ENCODE measurements at regions not wholly inside any gene's neighbourhood (a gene's known extent, or its start where the extent isn't known, plus 50 kb on each side); places are given as distances from the start of the nearest gene placed in this dataset.
"Not testable (repeated sequence)": the region's sequence is repeated elsewhere in the genome, so short reads cannot be mapped to it uniquely, and the experiment has no call there.

GRCh38 chr9:24824607-24825006 lies 278.9 kb upstream of the IZUMO3 start:
- DNase-seq, result no peak

DNA sequence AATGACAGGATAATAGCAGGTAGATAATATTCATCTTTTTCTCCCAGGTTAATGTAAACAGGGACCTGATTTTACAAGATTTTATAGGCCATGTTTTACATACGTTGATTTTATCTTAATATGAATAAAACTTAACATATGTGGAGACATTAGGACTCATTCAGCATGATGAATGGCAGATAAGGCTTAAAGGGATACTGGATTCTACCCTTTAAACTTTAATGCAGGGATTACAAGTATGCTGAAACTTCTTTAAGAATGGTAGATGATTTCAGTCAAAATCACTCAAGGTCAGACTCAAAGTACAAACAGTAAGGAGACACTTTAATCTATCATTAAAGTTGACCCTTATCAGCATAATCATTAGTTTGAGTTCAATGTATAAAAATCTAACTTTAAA lies 274.5 kb upstream of the IZUMO3 start:
- no peak for DNase-seq

DNA sequence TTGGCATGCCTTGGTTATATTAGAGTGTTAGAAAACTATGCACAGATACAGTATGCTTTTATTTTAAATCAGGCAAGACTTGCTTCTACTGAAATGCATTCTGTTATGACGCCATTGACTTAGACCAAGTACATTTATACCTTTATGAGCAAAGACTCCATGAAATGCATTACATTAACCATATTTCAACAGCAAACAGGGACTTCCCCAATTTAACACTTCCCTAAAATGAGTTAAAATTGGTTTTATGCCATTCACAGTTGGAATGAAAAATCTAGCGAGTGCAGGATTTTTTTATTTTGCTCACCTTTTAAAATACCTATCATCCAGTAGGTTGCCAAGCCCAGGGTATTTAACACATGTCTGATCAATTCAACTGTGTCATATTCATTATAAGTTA lies 272.1 kb upstream of the IZUMO3 start:
- DNase-seq, result no peak

DNA sequence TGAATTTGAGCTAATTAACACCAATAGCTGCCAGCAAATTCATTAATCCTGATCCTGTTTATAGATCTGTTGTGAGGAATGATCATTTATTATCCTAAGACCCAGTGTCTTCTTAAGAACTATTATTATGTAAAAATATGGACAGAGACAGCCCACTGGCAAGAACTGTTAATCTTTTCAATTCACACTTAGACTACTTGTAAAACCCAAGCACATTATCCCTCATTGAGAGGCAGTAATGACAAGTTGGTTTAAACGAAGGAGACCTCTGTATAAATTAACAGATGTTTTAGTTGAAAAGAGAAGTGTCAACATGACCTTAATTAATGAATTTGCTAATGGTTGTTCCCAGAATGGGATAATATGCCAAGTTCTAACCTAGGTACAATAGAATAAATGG lies 270.3 kb upstream of the IZUMO3 start:
- no peak for DNase-seq

DNA sequence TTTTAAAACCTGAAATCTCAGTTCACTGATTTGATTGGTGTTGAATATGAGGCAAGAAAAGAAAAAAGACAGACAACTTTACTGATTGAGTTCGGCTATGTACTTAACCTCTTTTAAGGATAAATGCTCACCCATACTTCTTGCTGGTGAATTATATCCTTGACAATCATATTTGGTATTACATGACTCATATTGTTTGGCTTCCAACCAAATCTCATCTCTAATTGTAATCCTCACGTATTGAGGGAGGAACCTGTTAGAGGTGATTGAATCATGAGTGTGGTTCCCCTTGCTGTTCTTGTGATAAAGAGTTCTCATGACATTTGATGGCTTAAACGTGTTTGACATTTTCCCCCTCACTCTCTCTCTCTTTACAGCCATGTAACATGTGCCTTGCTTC lies 255.6 kb upstream of the IZUMO3 start:
- no peak for DNase-seq

DNA sequence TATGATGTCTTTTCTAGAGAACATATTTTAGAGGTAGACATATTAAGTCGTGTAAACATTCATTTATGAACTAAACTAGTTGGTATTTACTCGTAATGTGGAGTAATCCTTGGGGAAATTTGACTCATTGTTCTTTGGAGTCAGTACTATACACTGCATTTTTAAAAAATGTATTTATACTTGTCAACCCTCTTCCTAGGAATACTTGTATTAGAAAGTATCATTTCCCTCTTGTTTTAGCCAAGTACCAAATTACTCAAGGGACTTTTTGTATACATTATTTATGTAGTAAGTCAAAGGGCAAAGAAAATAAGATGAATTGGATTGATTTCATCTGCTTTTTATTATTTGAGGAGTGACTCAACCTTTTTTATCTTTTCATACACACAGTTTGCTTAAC lies 248.1 kb upstream of the IZUMO3 start:
- no peak for DNase-seq

DNA sequence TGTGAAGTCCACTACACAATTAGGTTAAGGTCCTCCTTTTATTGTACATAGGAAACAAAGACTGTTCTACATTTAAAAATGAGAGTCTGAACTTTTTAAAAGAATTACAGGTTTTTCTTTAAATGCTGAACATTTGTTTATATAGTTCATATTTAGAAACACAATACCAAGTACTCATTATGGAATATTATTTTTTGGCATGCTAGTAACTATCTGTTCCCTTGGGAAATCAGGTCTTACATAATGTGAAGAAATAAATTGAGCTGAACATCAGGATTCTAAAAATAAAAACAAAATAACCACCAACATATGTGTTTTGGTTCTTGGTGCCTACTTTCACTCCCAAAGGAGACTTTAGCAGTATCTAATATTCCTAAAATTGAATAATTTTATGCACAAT lies 230.5 kb upstream of the IZUMO3 start:
- DNase-seq, result no peak

- not testable (repeated sequence) for DNase-seq
These were observed 228.5 kb upstream of the IZUMO3 start for GRCh38 chr9:24774199-24774598.

- no peak for DNase-seq
These were observed 220.4 kb upstream of the IZUMO3 start for GRCh38 chr9:24766081-24766480.

GRCh38 chr9:24765025-24765756 lies 219.5 kb upstream of the IZUMO3 start:
- DNase-seq, result no peak

- no peak for DNase-seq
These were observed 192.8 kb upstream of the IZUMO3 start for GRCh38 chr9:24738421-24738961.

GRCh38 chr9:24731754-24732153 lies 186.1 kb upstream of the IZUMO3 start:
- DNase-seq, result no peak

DNA sequence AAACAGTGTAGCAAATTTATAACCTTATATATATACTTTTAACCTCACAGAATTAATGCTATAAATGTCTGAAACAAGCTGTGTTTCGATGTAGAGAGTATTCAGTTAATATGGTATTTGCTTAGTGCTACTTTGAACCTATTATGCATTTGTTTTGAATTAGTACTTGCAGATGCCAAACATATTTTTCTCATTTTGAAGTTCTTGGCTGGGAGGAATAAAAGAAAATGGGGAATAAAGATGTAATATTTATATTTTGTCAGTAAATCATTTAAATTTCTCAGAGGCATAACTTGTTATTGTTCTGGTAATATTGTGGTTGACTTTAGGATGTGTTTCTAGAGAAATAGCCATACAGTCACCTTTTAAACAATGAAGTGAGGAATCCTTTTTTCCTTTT lies 175.9 kb upstream of the IZUMO3 start:
- DNase-seq, result no peak

- DNase-seq, result no peak
These were observed 166.5 kb upstream of the IZUMO3 start for GRCh38 chr9:24712206-24712605.

DNA sequence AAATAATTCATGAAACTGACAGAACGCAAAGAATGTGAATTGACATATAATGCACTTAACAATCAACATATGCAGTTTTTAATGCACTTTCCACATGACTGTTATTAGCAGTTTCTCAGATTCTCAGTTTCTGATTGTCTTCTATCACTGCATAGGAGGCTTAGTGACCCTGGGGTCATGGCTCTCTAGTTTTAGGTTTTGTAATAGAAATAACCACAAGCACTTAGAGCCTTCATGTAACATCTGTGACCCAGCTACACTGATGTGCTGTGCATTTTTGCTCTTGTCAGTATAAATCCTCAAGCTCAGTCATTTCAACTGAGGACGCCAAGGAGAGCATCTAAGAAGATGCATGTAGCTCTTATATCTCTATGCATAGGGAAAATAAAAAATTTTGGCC lies 163.1 kb upstream of the IZUMO3 start:
- no peak for DNase-seq

DNA sequence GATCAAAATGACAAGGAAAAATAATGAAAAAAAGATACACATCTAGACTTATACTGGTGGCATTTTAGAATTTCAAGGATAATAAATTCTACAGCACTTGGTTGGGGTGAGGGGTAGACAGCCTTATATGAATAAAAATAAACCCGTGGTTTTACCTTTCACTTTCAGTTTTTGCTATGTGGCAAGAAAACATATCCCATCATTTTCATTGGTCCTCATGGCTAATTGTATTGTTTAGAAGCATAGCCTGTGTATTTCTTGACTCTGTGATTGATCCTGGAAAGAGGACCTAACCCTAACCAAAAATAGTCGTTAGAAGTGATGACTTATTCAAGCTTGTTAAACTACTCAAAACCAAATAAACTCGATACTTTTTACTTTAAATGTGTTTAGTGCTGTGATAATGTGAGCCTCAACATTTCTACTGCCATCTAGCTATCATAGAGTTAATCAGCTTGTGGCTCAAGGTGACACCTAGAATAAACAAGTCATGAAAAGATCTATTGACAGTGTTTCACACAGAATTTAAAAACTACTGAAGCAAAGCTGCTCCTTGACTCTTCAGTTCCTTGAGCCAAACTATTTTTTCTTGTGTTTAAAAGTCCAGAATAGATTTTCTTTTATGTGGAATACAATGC lies 153.3 kb upstream of the IZUMO3 start:
- no peak for DNase-seq

GRCh38 chr9:24672336-24672735 lies 126.6 kb upstream of the IZUMO3 start:
- no peak for DNase-seq

GRCh38 chr9:24657387-24657786 lies 111.7 kb upstream of the IZUMO3 start:
- no peak for DNase-seq

- DNase-seq, result no peak
These were observed 106.5 kb upstream of the IZUMO3 start for GRCh38 chr9:24652181-24652580.

DNA sequence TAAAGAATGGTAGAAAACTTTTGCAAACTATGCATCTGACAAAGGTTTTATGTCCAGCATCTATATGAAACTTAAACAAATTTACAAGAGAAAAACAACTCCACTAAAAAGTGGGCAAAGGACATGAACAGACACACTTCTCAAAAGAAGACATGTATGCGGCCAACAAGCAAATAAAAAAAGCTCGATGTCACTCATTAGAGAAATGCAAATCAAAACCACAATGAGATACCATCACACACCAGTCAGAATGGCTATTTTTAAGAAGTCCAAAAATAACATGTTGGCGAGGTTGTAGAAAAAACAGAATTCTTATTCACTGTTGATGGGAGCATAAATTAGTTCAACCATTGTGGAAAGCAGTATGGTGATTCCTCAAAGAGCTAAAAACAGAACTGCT lies 83.1 kb upstream of the IZUMO3 start:
- not testable (repeated sequence) for DNase-seq

DNA sequence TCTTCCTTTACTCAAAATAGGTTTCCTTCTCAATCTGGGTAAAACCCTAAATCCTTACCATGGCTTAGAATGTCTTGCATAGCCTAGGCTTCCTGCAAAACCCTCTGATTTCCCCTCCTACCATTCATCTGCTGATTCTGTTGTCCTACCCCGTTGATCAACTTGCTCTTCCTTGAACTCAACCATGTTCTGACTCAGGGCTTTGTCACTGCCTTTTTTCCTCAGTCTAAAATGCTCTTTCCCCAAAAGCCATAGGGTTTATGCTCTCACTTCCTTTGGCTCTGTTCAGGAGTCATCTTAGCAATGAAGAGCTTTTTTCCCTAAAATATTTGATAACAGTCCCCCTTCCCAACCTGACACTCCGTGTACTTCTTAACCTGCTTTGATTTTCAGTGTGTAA lies 79.4 kb upstream of the IZUMO3 start:
- DNase-seq, result no peak

DNA sequence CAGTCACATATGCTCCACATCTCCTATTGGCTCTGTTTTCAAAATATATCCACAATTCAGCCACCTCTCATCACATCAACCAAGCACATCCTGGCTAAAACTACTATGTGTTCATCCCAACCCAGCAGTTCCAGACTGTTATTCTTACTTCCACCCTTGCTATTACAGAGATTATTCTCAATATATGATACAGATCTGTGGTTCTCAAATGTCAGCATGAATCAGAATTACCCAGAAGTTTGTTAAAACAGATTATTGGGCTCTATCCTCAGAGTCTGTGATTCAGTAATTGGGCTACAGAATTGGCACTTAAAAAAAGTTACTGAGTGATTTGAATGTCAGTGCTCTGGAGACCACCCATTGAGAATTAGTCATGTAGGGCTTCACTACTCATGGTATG lies 78.8 kb upstream of the IZUMO3 start:
- DNase-seq, result no peak

DNA sequence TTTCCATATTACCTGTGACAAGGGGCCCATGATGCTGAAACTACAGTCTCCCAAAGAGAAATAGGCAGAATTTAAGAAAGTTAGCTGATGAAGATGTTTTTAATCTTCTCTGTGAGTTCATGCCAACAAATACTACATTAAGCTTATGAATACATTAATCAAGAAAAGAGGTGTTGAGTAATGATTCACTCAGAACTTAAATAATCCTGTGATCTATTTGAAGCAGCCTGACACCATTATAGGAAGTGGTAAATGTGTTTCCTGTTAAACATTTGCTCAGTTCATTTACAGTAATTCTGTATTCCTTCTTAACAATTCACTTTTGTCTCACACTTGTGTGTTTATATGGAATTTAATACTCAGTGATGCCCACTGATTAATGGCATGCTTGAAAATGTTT lies 75.0 kb upstream of the IZUMO3 start:
- no peak for DNase-seq

DNA sequence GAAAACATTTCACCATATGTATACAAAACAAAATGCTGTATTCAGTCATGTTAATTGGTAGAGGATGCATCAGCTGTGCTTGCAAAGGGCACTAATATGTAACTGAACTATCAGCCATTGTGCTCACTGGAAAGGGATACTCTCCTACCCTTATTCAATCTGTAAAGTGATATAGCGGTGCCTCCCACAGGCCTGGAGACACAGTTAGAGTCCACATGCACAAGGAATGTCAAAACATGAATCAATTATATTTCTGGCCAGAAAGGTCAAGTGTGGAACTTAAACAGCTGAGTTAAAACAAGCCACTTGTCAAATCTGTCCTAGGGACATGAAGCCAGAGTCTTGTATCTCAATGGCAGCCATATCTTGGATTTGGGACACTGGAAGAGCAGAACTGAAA lies 71.2 kb upstream of the IZUMO3 start:
- DNase-seq, result no peak

DNA sequence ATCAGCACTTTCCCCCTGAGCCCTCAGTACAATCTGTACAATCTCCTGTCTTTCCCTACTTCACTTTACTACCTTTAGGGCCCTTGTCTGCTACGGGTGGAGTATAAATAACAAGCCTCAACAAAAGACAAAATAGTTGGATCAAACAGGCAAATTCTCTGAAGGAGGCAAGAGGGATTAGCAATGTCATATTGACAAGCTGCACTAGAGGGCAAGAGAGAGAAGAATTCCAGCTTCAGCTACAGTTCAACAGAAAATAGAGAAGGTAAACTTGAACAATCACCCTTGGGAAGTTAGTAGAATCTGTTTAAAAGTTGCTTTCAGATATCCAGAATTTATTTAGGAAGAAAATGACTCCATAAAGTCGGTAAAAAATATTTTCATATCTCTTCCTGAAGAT lies 68.4 kb upstream of the IZUMO3 start:
- DNase-seq, result no peak
